MM.1S (cell line): ENCODE measurements at regions not wholly inside any gene's neighbourhood (a gene's known extent, or its start where the extent isn't known, plus 50 kb on each side); places are given as distances from the start of the nearest gene placed in this dataset.

Source experiments
- EZH2 ChIP-seq: fragments of 300-600 bp; sonication (generic); optimal IDR thresholded peaks from 2 replicates; pipeline ENCODE3; 2017; ENCODE audit warnings: low read depth, mild to moderate bottlenecking, antibody characterized with exemption, low read length, mixed read lengths
- TF ChIP-seq, protein P1 (sequence below): fragments of 300-600 bp; sonication (generic); IDR thresholded peaks from 2 replicates; pipeline ENCODE4 v1.5.1; 2016; ENCODE audit warnings: antibody characterized with exemption, low read length, mixed read lengths

DNA sequence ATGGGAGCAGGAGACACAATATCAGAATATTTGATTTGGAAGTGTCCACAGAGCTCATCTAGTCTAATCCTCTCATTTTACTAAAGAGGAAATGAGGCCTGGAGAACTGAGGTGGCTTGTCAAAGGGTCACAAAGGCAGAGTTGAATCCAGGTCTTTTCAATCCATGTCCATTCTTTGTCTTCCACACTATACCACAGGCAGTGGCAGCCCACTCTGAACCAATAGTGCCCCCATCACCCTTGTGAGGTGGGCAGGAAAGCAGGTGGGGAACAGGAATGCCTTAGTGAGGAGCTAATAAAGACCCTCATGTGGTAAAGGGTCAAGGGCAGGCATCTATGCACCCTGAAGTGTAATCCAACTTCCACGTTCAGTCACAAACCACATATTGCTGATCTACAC is 134.8 kb upstream of the EGLN3 start:
- TF ChIP-seq, protein P1, sequence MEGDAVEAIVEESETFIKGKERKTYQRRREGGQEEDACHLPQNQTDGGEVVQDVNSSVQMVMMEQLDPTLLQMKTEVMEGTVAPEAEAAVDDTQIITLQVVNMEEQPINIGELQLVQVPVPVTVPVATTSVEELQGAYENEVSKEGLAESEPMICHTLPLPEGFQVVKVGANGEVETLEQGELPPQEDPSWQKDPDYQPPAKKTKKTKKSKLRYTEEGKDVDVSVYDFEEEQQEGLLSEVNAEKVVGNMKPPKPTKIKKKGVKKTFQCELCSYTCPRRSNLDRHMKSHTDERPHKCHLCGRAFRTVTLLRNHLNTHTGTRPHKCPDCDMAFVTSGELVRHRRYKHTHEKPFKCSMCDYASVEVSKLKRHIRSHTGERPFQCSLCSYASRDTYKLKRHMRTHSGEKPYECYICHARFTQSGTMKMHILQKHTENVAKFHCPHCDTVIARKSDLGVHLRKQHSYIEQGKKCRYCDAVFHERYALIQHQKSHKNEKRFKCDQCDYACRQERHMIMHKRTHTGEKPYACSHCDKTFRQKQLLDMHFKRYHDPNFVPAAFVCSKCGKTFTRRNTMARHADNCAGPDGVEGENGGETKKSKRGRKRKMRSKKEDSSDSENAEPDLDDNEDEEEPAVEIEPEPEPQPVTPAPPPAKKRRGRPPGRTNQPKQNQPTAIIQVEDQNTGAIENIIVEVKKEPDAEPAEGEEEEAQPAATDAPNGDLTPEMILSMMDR, result no peak
- TF ChIP-seq EZH2, result no peak
